Astrocyte (in vitro differentiated cells and primary cell): ENCODE measurements at regions not wholly inside any gene's neighbourhood (a gene's known extent, or its start where the extent isn't known, plus 50 kb on each side); places are given as distances from the start of the nearest gene placed in this dataset.

Experiments used
- EZH2 ChIP-seq: IDR thresholded peaks from 2 replicates; pipeline ENCODE4 v1.6.1; 2012; ENCODE audit warnings: mild to moderate bottlenecking, low read length, inconsistent platforms; ENCODE audit not compliant: insufficient read depth
- TF ChIP-seq, protein P1 (sequence below): IDR thresholded peaks from 2 replicates; pipeline ENCODE4 v1.5.1; 2011; ENCODE audit warnings: low read depth, mild to moderate bottlenecking, inconsistent platforms, low read length, moderate library complexity; ENCODE audit not compliant: insufficient read depth

DNA sequence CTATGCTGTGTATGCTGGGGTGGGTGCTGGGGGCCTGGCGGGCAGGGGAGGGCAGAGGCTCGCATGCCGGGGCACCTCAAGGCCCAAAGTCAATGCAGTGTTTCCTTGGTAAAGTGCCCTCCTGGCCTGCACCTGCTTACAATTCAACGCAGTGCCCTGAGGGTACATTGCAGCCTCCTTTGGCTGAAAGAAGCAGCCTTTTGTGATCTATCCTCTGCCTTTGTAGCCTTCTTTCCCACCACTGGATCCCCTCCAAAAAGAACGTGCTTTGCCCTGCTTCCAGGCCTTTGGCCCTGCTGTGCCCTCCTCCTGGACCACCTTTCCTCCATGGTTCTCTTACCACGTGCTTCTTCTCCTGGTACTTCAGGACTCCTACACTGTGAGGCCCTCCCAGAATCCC lies 113.6 kb upstream of the PTPN1 start:
- TF ChIP-seq, protein P1, sequence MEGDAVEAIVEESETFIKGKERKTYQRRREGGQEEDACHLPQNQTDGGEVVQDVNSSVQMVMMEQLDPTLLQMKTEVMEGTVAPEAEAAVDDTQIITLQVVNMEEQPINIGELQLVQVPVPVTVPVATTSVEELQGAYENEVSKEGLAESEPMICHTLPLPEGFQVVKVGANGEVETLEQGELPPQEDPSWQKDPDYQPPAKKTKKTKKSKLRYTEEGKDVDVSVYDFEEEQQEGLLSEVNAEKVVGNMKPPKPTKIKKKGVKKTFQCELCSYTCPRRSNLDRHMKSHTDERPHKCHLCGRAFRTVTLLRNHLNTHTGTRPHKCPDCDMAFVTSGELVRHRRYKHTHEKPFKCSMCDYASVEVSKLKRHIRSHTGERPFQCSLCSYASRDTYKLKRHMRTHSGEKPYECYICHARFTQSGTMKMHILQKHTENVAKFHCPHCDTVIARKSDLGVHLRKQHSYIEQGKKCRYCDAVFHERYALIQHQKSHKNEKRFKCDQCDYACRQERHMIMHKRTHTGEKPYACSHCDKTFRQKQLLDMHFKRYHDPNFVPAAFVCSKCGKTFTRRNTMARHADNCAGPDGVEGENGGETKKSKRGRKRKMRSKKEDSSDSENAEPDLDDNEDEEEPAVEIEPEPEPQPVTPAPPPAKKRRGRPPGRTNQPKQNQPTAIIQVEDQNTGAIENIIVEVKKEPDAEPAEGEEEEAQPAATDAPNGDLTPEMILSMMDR: no peak
- TF ChIP-seq EZH2: no peak
